HEK293T (cell line): ENCODE measurements at regions not wholly inside any gene's neighbourhood (a gene's known extent, or its start where the extent isn't known, plus 50 kb on each side); places are given as distances from the start of the nearest gene placed in this dataset.

ENCODE experiments used
- CTCF ChIA-PET: fragments of 350-600 bp; formaldehyde crosslinking; extraction: SDS; loops from one replicate; lab custom pipeline; 2021; ENCODE audit warnings: antibody characterized with exemption, inconsistent platforms; lab: Yijun Ruan, JAX
- POLR2A ChIA-PET: fragments of 350-600 bp; formaldehyde crosslinking; extraction: SDS; loops from one replicate; lab custom pipeline; 2020; ENCODE audit warnings: antibody characterized with exemption, inconsistent platforms; lab: Yijun Ruan, JAX
- DNase-seq: peaks from one replicate; pipeline ENCODE4 v3.0.0; 2012; ENCODE audit warnings: mixed read lengths; ENCODE audit errors: extremely low spot score
- ARNT ChIP-seq: fragments of 450-650 bp; IDR thresholded peaks from 2 replicates; pipeline ENCODE4 v1.6.1; 2017; ENCODE audit warnings: mild to moderate bottlenecking
- BHLHE40 ChIP-seq: fragments of 450-650 bp; IDR thresholded peaks from 2 replicates; pipeline ENCODE4 v1.6.1; 2016; ENCODE audit warnings: mild to moderate bottlenecking, moderate library complexity, borderline replicate concordance
- CTBP1 ChIP-seq: fragments of 450-650 bp; IDR thresholded peaks from 2 replicates; pipeline ENCODE4 v1.6.1; 2016; ENCODE audit warnings: borderline replicate concordance
- ELF4 ChIP-seq: fragments of 450-650 bp; IDR thresholded peaks from 2 replicates; pipeline ENCODE4 v1.6.1; 2017; ENCODE audit warnings: antibody characterized with exemption
- FOXA1 ChIP-seq: fragments of 450-650 bp; IDR thresholded peaks from 2 replicates; pipeline ENCODE4 v1.6.1; 2016; ENCODE audit warnings: mild to moderate bottlenecking
- FOXK2 ChIP-seq: fragments of 450-650 bp; IDR thresholded peaks from 2 replicates; pipeline ENCODE4 v1.6.1; 2016; ENCODE audit warnings: mild to moderate bottlenecking
- FOXM1 ChIP-seq: fragments of 450-650 bp; IDR thresholded peaks from 2 replicates; pipeline ENCODE4 v1.6.1; 2017; ENCODE audit warnings: mild to moderate bottlenecking, borderline replicate concordance
- HDGF ChIP-seq: fragments of 450-650 bp; IDR thresholded peaks from 2 replicates; pipeline ENCODE4 v1.6.1; 2017; ENCODE audit warnings: antibody characterized with exemption, borderline replicate concordance
- L3MBTL2 ChIP-seq: fragments of 450-650 bp; conservative IDR thresholded peaks from 2 replicates; pipeline ENCODE4 v1.6.1; 2016; ENCODE audit warnings: mild to moderate bottlenecking
- LEF1 ChIP-seq: fragments of 450-650 bp; IDR thresholded peaks from 2 replicates; pipeline ENCODE4 v1.6.1; 2017; ENCODE audit warnings: mild to moderate bottlenecking, borderline replicate concordance
- NFRKB ChIP-seq: fragments of 450-650 bp; IDR thresholded peaks from 2 replicates; pipeline ENCODE4 v1.6.1; 2016; ENCODE audit warnings: mild to moderate bottlenecking, moderate library complexity
- SP1 ChIP-seq: fragments of 450-650 bp; IDR thresholded peaks from 2 replicates; pipeline ENCODE4 v1.6.1; 2017
- SUZ12 ChIP-seq: fragments of 450-650 bp; IDR thresholded peaks from 2 replicates; pipeline ENCODE4 v1.6.1; 2016; ENCODE audit warnings: mild to moderate bottlenecking
- TARDBP ChIP-seq: fragments of 450-650 bp; IDR thresholded peaks from 2 replicates; pipeline ENCODE4 v1.6.1; 2016
- ZNF384 ChIP-seq: fragments of 450-650 bp; IDR thresholded peaks from 2 replicates; pipeline ENCODE4 v1.6.1; 2016
- TF ChIP-seq, protein P1 (sequence below): fragments of 450-650 bp; IDR thresholded peaks from 2 replicates; pipeline ENCODE4 v1.6.1; 2016

DNA sequence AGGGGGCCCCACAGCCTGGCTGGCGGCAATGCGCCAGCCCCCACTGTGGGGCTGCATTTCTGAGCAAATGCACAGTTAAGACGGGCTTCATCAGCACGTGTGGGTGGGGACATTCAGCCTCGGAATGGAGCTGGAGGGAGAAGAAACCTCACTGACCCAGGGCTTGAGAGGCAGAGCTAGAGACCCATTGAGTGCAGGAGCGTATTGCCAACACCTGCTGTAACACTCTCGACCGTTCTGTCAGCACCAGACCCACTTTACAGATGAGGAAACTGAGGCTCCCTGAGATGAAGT lies 200.9 kb upstream of the RAB6C start:
- TF ChIP-seq LEF1: no peak
- no peak for TF ChIP-seq ZNF384
- TF ChIP-seq HDGF: no peak
- TF ChIP-seq FOXM1: no peak
- TF ChIP-seq FOXK2: no peak
- TF ChIP-seq CTBP1: no peak
- no peak for TF ChIP-seq TARDBP
- no peak for TF ChIP-seq SUZ12
- TF ChIP-seq BHLHE40: no peak
- TF ChIP-seq NFRKB: no peak
- no peak for TF ChIP-seq L3MBTL2
- no peak for TF ChIP-seq FOXA1
- POLR2A ChIA-PET: no interaction called here
- CTCF ChIA-PET: no interaction called here
- DNase-seq: no peak

DNA sequence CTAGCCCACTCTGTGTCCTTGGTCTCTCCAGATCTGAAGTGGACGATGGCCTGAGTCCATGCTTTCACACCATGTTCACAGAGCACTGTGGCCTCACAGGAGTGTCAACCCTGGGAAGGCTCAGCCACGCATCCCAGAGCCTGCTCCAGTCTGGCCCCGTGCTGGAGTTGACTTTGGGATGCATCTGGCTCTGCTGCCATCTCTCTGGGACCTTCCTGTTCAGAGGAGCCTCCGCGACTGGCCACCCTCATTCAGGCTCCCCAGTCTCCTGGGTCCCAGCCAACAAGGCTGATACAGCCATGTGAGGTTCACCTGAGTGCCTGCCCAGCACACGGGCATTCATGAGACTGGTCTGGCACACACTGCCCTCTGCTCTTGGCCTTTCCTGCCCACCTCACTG lies 199.7 kb upstream of the RAB6C start:
- POLR2A ChIA-PET: no interaction called here
- no peak for DNase-seq
- CTCF ChIA-PET: no interaction called here
- TF ChIP-seq SP1: no peak
- TF ChIP-seq FOXM1: no peak
- TF ChIP-seq TARDBP: no peak
- no peak for TF ChIP-seq FOXA1
- TF ChIP-seq SUZ12: no peak
- TF ChIP-seq HDGF: no peak
- no peak for TF ChIP-seq ZNF384
- no peak for TF ChIP-seq BHLHE40
- TF ChIP-seq ARNT: no peak
- TF ChIP-seq L3MBTL2: no peak
- no peak for TF ChIP-seq FOXK2
- no peak for TF ChIP-seq LEF1
- no peak for TF ChIP-seq NFRKB
- TF ChIP-seq ELF4: no peak
- TF ChIP-seq, protein P1, sequence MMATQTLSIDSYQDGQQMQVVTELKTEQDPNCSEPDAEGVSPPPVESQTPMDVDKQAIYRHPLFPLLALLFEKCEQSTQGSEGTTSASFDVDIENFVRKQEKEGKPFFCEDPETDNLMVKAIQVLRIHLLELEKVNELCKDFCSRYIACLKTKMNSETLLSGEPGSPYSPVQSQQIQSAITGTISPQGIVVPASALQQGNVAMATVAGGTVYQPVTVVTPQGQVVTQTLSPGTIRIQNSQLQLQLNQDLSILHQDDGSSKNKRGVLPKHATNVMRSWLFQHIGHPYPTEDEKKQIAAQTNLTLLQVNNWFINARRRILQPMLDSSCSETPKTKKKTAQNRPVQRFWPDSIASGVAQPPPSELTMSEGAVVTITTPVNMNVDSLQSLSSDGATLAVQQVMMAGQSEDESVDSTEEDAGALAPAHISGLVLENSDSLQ: no peak
- no peak for TF ChIP-seq CTBP1

DNA sequence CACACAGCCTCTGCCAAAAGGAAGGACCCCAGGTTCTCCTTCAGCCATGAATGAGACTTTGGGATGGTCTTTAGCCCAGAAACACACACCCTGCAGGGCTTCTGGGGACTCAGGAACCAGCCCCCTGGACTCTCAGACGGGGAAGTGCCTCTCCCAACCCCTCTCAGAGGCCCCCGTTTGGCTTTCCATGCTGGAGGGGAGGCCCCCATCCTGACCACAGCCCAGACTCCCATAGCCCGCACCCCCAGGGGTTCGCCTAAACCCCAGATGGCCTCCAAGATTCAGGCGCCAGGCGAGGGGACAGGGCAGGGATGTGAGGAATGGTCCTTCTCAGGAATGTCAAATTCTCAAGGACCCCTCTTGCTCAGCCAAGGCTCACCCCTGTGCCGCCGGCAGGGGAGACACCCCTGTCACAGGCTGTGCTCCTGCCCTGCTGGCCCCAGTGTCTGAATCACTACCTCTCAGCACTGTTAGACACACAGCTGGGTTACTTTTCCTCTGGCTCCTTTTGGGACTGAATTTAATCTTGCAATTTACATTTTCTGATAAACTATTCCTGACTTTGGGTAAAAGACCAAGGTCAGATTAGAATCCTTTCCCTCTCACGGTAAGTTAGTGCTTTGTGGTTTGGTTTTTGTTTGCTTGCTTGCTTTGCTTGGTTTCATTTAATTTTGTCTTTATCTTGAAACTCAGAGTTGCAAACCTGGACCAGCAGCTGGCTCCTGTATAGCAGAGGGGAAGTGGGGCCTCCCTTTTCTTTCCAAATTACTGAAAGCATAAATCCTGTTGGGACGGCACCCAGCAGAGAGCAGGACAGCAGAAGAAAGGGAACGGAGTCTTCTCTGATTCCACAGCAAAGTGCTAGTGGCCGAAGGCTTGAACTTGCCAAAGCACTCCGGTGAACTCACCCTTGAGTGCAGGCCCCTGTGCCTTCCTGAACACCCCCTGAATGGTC lies 198.9 kb upstream of the RAB6C start:
- no peak for DNase-seq
- CTCF ChIA-PET: no interaction called here
- POLR2A ChIA-PET: no interaction called here
- TF ChIP-seq ARNT: no peak
- TF ChIP-seq CTBP1: no peak
- no peak for TF ChIP-seq TARDBP
- TF ChIP-seq LEF1: no peak
- TF ChIP-seq NFRKB: no peak
- TF ChIP-seq L3MBTL2: no peak
- TF ChIP-seq, protein P1: no peak
- TF ChIP-seq BHLHE40: no peak
- no peak for TF ChIP-seq ZNF384
- no peak for TF ChIP-seq FOXK2
- no peak for TF ChIP-seq HDGF
- no peak for TF ChIP-seq FOXM1
- no peak for TF ChIP-seq SUZ12
- TF ChIP-seq FOXA1: no peak
- no peak for TF ChIP-seq ELF4
- TF ChIP-seq SP1: no peak

DNA sequence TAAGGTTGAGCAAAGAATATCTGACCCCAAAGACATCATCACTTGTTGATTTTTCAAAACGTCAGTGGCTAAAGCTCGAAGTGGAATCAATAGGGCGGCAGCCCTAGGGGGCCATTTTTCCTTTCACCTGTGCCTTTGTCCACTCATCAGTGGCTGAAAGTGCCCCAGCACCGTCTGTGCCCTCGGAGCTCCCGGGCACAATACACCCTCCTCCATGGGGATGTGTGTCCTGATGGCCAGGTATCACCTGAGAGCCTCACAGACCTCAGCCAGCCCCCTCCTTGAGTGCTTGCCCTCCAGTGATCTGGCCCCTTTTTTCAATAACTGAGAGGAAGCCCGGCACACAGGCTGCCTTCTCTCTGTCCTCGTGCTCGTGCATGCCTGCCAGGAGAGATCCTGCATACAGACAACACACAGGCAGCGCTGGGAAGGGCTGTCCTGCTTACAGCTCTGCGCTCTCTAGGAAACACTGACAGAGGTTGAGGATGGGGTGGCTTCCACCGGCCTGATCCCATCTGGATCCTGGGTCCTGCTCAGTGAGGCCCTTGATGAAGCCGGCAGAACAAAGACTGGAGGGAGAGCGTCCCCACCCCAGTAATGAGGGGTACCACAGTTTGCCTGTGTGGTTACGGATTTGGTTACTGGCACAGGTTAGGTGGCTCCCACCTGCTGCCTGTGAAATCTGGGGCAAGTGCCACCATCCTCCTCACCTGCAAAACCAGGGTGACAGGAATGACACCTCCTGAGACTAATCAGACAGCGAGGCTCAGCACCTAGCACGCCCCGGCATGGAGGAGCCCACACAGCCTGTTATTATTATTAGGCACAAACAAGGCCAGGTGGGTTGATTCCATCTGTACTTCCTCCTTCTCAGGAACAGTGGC lies 197.5 kb upstream of the RAB6C start:
- CTCF ChIA-PET: no interaction called here
- POLR2A ChIA-PET: no interaction called here
- TF ChIP-seq ZNF384 (no peak), CTBP1 (no peak), ARNT (no peak), HDGF (no peak), ELF4 (no peak), FOXA1 (no peak), FOXK2 (no peak), SUZ12 (no peak), L3MBTL2 (no peak)
- DNase-seq: no peak

DNA sequence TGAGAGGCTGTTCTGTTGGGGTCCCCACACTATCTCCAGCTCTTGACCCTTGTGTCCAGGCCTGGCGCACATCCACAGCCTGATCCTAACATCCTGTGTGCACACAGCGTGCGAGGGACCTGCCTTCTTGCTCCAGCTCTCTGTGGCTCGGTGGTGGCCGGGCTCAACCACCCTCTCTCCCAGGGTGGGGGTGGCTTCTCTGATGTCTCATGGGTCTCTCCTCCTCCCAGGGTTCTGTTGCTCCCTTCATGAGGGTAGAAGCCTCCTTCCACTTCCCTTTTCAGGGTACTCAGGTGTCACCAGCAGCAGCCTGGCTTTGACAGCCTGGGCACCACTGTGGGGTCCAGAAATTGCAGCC lies 196.9 kb upstream of the RAB6C start:
- no peak for TF ChIP-seq SUZ12
- no peak for TF ChIP-seq ELF4
- TF ChIP-seq TARDBP: no peak
- TF ChIP-seq CTBP1: no peak
- TF ChIP-seq LEF1: no peak
- TF ChIP-seq HDGF: no peak
- TF ChIP-seq FOXA1: no peak
- TF ChIP-seq SP1: no peak
- TF ChIP-seq L3MBTL2: no peak
- TF ChIP-seq BHLHE40: no peak
- POLR2A ChIA-PET: no interaction called here
- CTCF ChIA-PET: no interaction called here
- no peak for DNase-seq

DNA sequence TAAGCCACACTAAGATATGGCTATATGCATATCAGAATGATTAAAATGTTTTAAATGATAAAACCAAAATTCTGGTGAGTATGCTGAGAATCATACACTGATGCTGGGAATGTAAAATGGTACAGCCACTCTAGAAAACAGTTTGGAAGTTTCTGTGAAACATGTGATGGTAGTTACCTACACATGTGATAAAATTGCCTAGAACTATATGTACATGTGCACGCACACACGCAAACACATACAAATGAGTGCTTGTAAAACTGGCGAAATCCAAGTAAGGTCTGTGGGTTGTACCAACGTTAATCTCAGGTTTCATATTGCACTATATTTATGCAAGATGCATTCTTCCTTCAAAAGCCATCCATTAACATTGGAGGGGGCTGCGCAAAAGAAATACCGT lies 195.0 kb upstream of the RAB6C start:
- no peak for TF ChIP-seq ZNF384
- TF ChIP-seq ARNT: no peak
- TF ChIP-seq FOXA1: no peak
- no peak for TF ChIP-seq L3MBTL2
- TF ChIP-seq BHLHE40: no peak

More for the DNA sequence above, 195.0 kb upstream of the RAB6C start:
- DNase-seq: no peak
- ChIA-PET CTCF (no interaction called here), POLR2A (no interaction called here)
